ENCODE measurements at regions not wholly inside any gene's neighbourhood (a gene's known extent, or its start where the extent isn't known, plus 50 kb on each side); places are given as distances from the start of the nearest gene placed in this dataset.

DNA sequence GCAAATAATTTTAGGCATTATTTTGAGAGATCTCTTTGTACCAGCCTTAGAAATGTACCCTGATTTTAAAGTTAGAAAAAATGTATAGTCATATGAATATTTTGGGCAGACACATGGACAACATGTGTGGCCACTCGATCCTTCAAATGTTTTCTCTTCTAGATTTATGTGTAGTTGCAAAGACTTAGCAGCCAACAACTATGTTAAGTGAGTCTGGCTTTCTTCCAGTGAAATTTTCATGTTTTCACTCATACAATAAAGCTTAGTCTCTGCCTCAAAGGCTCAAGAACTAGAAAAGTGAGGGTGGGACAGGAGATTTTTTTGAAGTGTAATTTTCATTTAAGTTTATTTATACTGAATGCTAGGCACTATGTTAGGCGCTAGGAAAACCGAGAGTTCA, 207.7 kb upstream of the DACH1 start:
- H3K27ac ChIP-seq (ENCODE audit: low read depth, low read length), result no peak overlapping the region
- no peaks in the 10 kb centered on the region for H3K9me2 ChIP-seq (replicated peaks; ENCODE audit: insufficient read depth, low read length)
- H3K79me2 ChIP-seq (ENCODE audit: insufficient read depth, low read length), result no peaks in the 10 kb centered on the region
- H3K9me3 ChIP-seq (ENCODE audit: insufficient read depth, low read length), result no peaks in the 10 kb centered on the region
- no peaks in the 10 kb centered on the region for H3K27me3 ChIP-seq (ENCODE audit: low read length)
- no peak overlapping the region for H2AFZ ChIP-seq (ENCODE audit: low read depth, low read length, severe bottlenecking)
- no peaks in the 10 kb centered on the region for H3F3A ChIP-seq (ENCODE audit: insufficient read depth)
- H3K36me3 ChIP-seq (ENCODE audit: low read length), result no peaks in the 10 kb centered on the region
- H4K20me1 ChIP-seq (ENCODE audit: low read depth, low read length), result no peaks in the 10 kb centered on the region
- no peak overlapping the region for H3K9ac ChIP-seq (ENCODE audit: low read length)
- H3K4me2 ChIP-seq (ENCODE audit: low read depth, low read length, poor library complexity, severe bottlenecking), result no peak overlapping the region
- TF ChIP-seq EZH2phosphoT487 (conservative IDR thresholded peaks at IDR 0.05; ENCODE audit: low read length), result no peak
- no peak overlapping the region for H3K4me3 ChIP-seq (ENCODE audit: insufficient read depth, low read length, poor library complexity, severe bottlenecking)

DNA sequence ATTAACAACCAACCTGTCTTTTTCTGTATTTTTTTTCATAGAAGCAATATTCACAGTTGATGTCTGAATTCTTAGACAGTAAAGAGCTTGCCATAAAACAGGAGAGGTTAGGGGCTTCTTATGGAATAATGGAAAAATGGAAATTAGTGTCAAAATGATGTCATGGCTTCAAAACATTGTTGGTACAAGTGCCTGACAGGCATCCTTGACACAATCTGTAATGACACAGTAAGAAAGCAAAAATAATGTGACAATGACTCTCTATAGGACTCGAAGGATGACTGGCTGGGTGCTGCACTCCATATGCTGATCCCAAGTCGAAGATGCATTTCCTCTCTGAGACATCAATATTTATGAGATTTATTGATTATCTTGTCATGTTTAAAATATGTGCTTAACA, 205.3 kb upstream of the DACH1 start:
- Histone ChIP-seq H3K9me3 (ENCODE audit: insufficient read depth, low read length) (no peaks in the 10 kb centered on the region), H3K27ac (ENCODE audit: low read depth, low read length) (no peak overlapping the region), H3K36me3 (ENCODE audit: low read length) (no peaks in the 10 kb centered on the region), H3K9me2 (replicated peaks; ENCODE audit: insufficient read depth, low read length) (no peaks in the 10 kb centered on the region), H3K27me3 (ENCODE audit: low read length) (no peaks in the 10 kb centered on the region), H3K9ac (ENCODE audit: low read length) (no peak overlapping the region), H4K20me1 (ENCODE audit: low read depth, low read length) (no peaks in the 10 kb centered on the region), H3K4me2 (ENCODE audit: low read depth, low read length, poor library complexity, severe bottlenecking) (no peak overlapping the region), H3K79me2 (ENCODE audit: insufficient read depth, low read length) (no peaks in the 10 kb centered on the region), H3F3A (ENCODE audit: insufficient read depth) (no peaks in the 10 kb centered on the region), H3K4me3 (ENCODE audit: insufficient read depth, low read length, poor library complexity, severe bottlenecking) (no peak overlapping the region), H2AFZ (ENCODE audit: low read depth, low read length, severe bottlenecking) (no peak overlapping the region)
- TF ChIP-seq, protein P1, sequence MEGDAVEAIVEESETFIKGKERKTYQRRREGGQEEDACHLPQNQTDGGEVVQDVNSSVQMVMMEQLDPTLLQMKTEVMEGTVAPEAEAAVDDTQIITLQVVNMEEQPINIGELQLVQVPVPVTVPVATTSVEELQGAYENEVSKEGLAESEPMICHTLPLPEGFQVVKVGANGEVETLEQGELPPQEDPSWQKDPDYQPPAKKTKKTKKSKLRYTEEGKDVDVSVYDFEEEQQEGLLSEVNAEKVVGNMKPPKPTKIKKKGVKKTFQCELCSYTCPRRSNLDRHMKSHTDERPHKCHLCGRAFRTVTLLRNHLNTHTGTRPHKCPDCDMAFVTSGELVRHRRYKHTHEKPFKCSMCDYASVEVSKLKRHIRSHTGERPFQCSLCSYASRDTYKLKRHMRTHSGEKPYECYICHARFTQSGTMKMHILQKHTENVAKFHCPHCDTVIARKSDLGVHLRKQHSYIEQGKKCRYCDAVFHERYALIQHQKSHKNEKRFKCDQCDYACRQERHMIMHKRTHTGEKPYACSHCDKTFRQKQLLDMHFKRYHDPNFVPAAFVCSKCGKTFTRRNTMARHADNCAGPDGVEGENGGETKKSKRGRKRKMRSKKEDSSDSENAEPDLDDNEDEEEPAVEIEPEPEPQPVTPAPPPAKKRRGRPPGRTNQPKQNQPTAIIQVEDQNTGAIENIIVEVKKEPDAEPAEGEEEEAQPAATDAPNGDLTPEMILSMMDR (IDR thresholded peaks at IDR 0.05; ENCODE audit: insufficient read depth, low read length, poor library complexity, severe bottlenecking), result no peak
- no peak for TF ChIP-seq EZH2phosphoT487 (conservative IDR thresholded peaks at IDR 0.05; ENCODE audit: low read length)

DNA sequence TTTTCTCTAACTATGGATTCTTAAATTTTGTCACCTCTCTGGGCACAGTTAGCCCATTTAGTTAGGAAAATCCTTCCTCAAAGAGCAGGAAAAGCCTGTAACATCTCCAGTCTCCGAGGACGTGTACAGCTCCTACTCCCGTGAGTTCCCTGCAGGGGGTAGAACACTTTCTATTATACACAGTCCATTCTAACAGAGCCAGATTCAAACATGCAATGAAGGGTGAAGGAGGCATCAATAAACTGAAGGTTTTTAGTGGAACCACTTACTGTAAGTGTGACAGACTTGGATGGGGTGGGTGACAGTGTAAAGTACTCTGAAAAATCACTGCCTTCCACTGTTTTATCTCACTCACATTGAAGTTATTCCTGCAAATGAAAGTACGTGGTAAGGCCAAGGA, 204.7 kb upstream of the DACH1 start:
- no peak for TF ChIP-seq EZH2phosphoT487 (conservative IDR thresholded peaks at IDR 0.05; ENCODE audit: low read length)
- TF ChIP-seq, protein P1 (IDR thresholded peaks at IDR 0.05; ENCODE audit: insufficient read depth, low read length, poor library complexity, severe bottlenecking), result no peak
- H3K4me3 ChIP-seq (ENCODE audit: insufficient read depth, low read length, poor library complexity, severe bottlenecking), result no peak overlapping the region

DNA sequence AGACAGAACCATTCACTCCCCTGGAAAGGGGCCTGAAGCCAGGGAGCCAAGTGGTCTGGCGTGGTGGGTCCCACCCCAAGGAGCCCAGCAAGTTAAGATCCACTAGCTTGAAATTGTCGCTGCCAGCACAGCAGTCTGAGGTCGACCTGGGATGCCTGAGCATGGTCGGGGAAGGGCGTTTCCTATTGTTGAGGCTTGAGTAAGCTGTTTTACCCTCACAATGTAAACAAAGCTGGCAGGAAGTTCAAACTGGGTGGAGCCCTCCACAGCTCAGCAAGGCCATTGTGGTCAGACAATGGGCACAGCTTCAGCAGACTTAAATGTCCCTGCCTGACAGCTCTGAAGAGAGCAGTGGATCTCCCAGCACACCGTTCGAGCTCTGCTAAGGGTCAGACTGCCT, 195.6 kb upstream of the DACH1 start:
- no peak for TF ChIP-seq EZH2phosphoT487 (conservative IDR thresholded peaks at IDR 0.05; ENCODE audit: low read length)
- TF ChIP-seq, protein P1 (IDR thresholded peaks at IDR 0.05; ENCODE audit: insufficient read depth, low read length, poor library complexity, severe bottlenecking), result no peak
- Histone ChIP-seq H3K9ac (ENCODE audit: low read length) (no peak overlapping the region), H3F3A (ENCODE audit: insufficient read depth) (no peaks in the 10 kb centered on the region), H3K79me2 (ENCODE audit: insufficient read depth, low read length) (no peaks in the 10 kb centered on the region), H3K4me3 (ENCODE audit: insufficient read depth, low read length, poor library complexity, severe bottlenecking) (no peak overlapping the region), H3K36me3 (ENCODE audit: low read length) (no peaks in the 10 kb centered on the region), H3K4me2 (ENCODE audit: low read depth, low read length, poor library complexity, severe bottlenecking) (no peak overlapping the region), H4K20me1 (ENCODE audit: low read depth, low read length) (no peaks in the 10 kb centered on the region), H3K27me3 (ENCODE audit: low read length) (no peaks in the 10 kb centered on the region), H3K9me2 (replicated peaks; ENCODE audit: insufficient read depth, low read length) (no peaks in the 10 kb centered on the region), H3K9me3 (ENCODE audit: insufficient read depth, low read length) (no peaks in the 10 kb centered on the region), H3K27ac (ENCODE audit: low read depth, low read length) (no peak overlapping the region), H2AFZ (ENCODE audit: low read depth, low read length, severe bottlenecking) (no peak overlapping the region)

More for the DNA sequence above, 204.7 kb upstream of the DACH1 start:
- H2AFZ ChIP-seq (ENCODE audit: low read depth, low read length, severe bottlenecking), result no peak overlapping the region
- H3K4me2 ChIP-seq (ENCODE audit: low read depth, low read length, poor library complexity, severe bottlenecking), result no peak overlapping the region
- no peaks in the 10 kb centered on the region for H3K9me2 ChIP-seq (replicated peaks; ENCODE audit: insufficient read depth, low read length)
- H4K20me1 ChIP-seq (ENCODE audit: low read depth, low read length), result no peaks in the 10 kb centered on the region
- no peak overlapping the region for H3K9ac ChIP-seq (ENCODE audit: low read length)
- H3K27me3 ChIP-seq (ENCODE audit: low read length), result no peaks in the 10 kb centered on the region
- H3K79me2 ChIP-seq (ENCODE audit: insufficient read depth, low read length), result no peaks in the 10 kb centered on the region
- H3K9me3 ChIP-seq (ENCODE audit: insufficient read depth, low read length), result no peaks in the 10 kb centered on the region
- H3K36me3 ChIP-seq (ENCODE audit: low read length), result no peaks in the 10 kb centered on the region
- H3K27ac ChIP-seq (ENCODE audit: low read depth, low read length), result no peak overlapping the region
- H3F3A ChIP-seq (ENCODE audit: insufficient read depth), result no peaks in the 10 kb centered on the region

Data from SU-DHL-6 (cell line).